IMR-90 (cell line): ENCODE measurements at regions not wholly inside any gene's neighbourhood (a gene's known extent, or its start where the extent isn't known, plus 50 kb on each side); places are given as distances from the start of the nearest gene placed in this dataset.

Experiments
- CEBPB ChIP-seq: IDR thresholded peaks from 2 replicates; pipeline ENCODE4 v1.6.1; 2012; ENCODE audit warnings: low read depth, low read length, improper control_type of control experiment
- CHD1 ChIP-seq: IDR thresholded peaks from 2 replicates; pipeline ENCODE4 v1.6.1; 2012; ENCODE audit warnings: low read depth, low read length, improper control_type of control experiment
- CTCF ChIP-seq: conservative IDR thresholded peaks from 2 replicates; pipeline ENCODE4 v1.5.1; 2012; ENCODE audit warnings: mild to moderate bottlenecking, low read depth, low read length, improper control_type of control experiment
- ELK1 ChIP-seq: fragments of 150-350 bp; IDR thresholded peaks from 2 replicates; pipeline ENCODE4 v1.6.1; 2016; ENCODE audit warnings: low read depth, mild to moderate bottlenecking, low read length, moderate library complexity, borderline replicate concordance
- FOS ChIP-seq: fragments of 150-350 bp; IDR thresholded peaks from 2 replicates; pipeline ENCODE4 v1.6.1; 2016; ENCODE audit warnings: low read depth, low read length
- MAFK ChIP-seq: IDR thresholded peaks from 2 replicates; pipeline ENCODE4 v1.6.1; 2012; ENCODE audit warnings: low read depth, low read length, improper control_type of control experiment
- MXI1 ChIP-seq: IDR thresholded peaks from 2 replicates; pipeline ENCODE4 v1.6.1; 2012; ENCODE audit warnings: low read depth, mild to moderate bottlenecking, low read length, moderate library complexity, borderline replicate concordance
- NFE2L2 ChIP-seq: fragments of 150-350 bp; IDR thresholded peaks from 2 replicates; pipeline ENCODE4 v1.6.1; 2016; ENCODE audit warnings: low read depth, mild to moderate bottlenecking, low read length
- POLR2A ChIP-seq: IDR thresholded peaks from 2 replicates; pipeline ENCODE4 v1.6.1; 2012; ENCODE audit warnings: mild to moderate bottlenecking, low read depth, low read length
- RCOR1 ChIP-seq: IDR thresholded peaks from 2 replicates; pipeline ENCODE4 v1.6.1; 2012; ENCODE audit warnings: mild to moderate bottlenecking, low read length, improper control_type of control experiment; ENCODE audit not compliant: insufficient replicate concordance
- RFX5 ChIP-seq: IDR thresholded peaks from 2 replicates; pipeline ENCODE4 v1.8.0; 2012; ENCODE audit warnings: low read depth, mild to moderate bottlenecking, low read length, moderate library complexity
- SMC3 ChIP-seq: fragments of 150-350 bp; IDR thresholded peaks from 2 replicates; pipeline ENCODE4 v1.6.1; 2016; ENCODE audit warnings: low read depth, mild to moderate bottlenecking, antibody characterized with exemption, low read length, moderate library complexity
- USF2 ChIP-seq: fragments of 150-350 bp; IDR thresholded peaks from 2 replicates; pipeline ENCODE4 v1.6.1; 2017; ENCODE audit warnings: mild to moderate bottlenecking, antibody characterized with exemption, low read length, low read depth

- TF ChIP-seq CTCF (no peak), POLR2A (no peak), SMC3 (no peak), ELK1 (no peak), RCOR1 (no peak), CHD1 (no peak), RFX5 (no peak), MXI1 (no peak), MAFK (no peak), CEBPB (no peak), FOS (no peak), USF2 (no peak), NFE2L2 (no peak)
These were observed 502.7 kb downstream of the RNF144A start for GRCh38 chr2:7419814-7420311.
